Gastroesophageal sphincter (tissue), 4 donors: ENCODE measurements at regions not wholly inside any gene's neighbourhood (a gene's known extent, or its start where the extent isn't known, plus 50 kb on each side); places are given as distances from the start of the nearest gene placed in this dataset.

Source experiments
- small RNA-seq, 4 donors: library from RNA; depleted of rRNA; stranded (forward); fragments of <200 nt; gene quantifications; one replicate each; pipeline ENCODE3, GENCODE V24; 2016

Small RNAs in the stretch of these regions (small RNA-seq; reads per million reads assigned to genes)
- gene IGKJ1: 0 reads per million in 4 donors
- gene IGKJ3: 0 reads per million in 4 donors
- gene IGKJ4: 0 reads per million in 4 donors
- gene IGKJ5: 0 reads per million in 4 donors
- 0 reads per million in 4 donors for gene IGKV1-35
- 0 reads per million in 4 donors for gene IGKV2-19
- gene IGKV2-36: 0 reads per million in 4 donors
- gene IGKV2-38: 0 reads per million in 4 donors
- gene IGKV3-25: 0 reads per million in 4 donors
- gene IGKV7-3: 0 reads per million in 4 donors
- 0 reads per million in 4 donors for gene MIR4436A
